NCI-H345 treated with DMSO at 0.1 percent for 48 hours (cell line): ENCODE measurements at regions not wholly inside any gene's neighbourhood (a gene's known extent, or its start where the extent isn't known, plus 50 kb on each side); places are given as distances from the start of the nearest gene placed in this dataset.
"Not testable (repeated sequence)": the region's sequence is repeated elsewhere in the genome, so short reads cannot be mapped to it uniquely, and the experiment has no call there.

ENCODE experiments used
- DNase-seq: peaks from one replicate; lab custom pipeline; 2025; ENCODE audit not compliant: unreplicated experiment; lab: John Stamatoyannopoulos, UW

GRCh38 chr4:103422467-103423219 lies 224.5 kb upstream of the CENPE start:
- no peak for DNase-seq

GRCh38 chr4:103415801-103416200 lies 217.7 kb upstream of the CENPE start:
- DNase-seq = no peak

GRCh38 chr4:103412646-103413045 lies 214.5 kb upstream of the CENPE start:
- DNase-seq = not testable (repeated sequence)

- no peak for DNase-seq
Observed at GRCh38 chr4:103410386-103410785, 212.2 kb upstream of the CENPE start.

GRCh38 chr4:103405415-103405814 lies 207.3 kb upstream of the CENPE start:
- DNase-seq = no peak

- DNase-seq = no peak
Observed at GRCh38 chr4:103403619-103404018, 205.5 kb upstream of the CENPE start.

GRCh38 chr4:103402198-103402597 lies 204.1 kb upstream of the CENPE start:
- DNase-seq = no peak

GRCh38 chr4:103400405-103400804 lies 202.3 kb upstream of the CENPE start:
- no peak for DNase-seq

GRCh38 chr4:103397541-103397940 lies 199.4 kb upstream of the CENPE start:
- no peak for DNase-seq

- not testable (repeated sequence) for DNase-seq
Observed at GRCh38 chr4:103387508-103388011, 189.4 kb upstream of the CENPE start.

- DNase-seq = not testable (repeated sequence)
Observed at GRCh38 chr4:103385565-103385964, 187.4 kb upstream of the CENPE start.

- no peak for DNase-seq
Observed at GRCh38 chr4:103375278-103375677, 177.1 kb upstream of the CENPE start.

GRCh38 chr4:103374758-103375157 lies 176.6 kb upstream of the CENPE start:
- no peak for DNase-seq

GRCh38 chr4:103374306-103374705 lies 176.2 kb upstream of the CENPE start:
- no peak for DNase-seq

- no peak for DNase-seq
Observed at GRCh38 chr4:103372002-103372558, 173.9 kb upstream of the CENPE start.

- no peak for DNase-seq
Observed at GRCh38 chr4:103370336-103370735, 172.2 kb upstream of the CENPE start.

- DNase-seq = no peak
Observed at GRCh38 chr4:103365285-103365684, 167.1 kb upstream of the CENPE start.

- DNase-seq = no peak
Observed at GRCh38 chr4:103364083-103364482, 165.9 kb upstream of the CENPE start.

GRCh38 chr4:103361926-103362325 lies 163.8 kb upstream of the CENPE start:
- DNase-seq = no peak

- DNase-seq = no peak
Observed at GRCh38 chr4:103359900-103360299, 161.8 kb upstream of the CENPE start.

GRCh38 chr4:103354006-103354405 lies 155.9 kb upstream of the CENPE start:
- DNase-seq = no peak

- DNase-seq = no peak
Observed at GRCh38 chr4:103329642-103330041, 131.5 kb upstream of the CENPE start.

GRCh38 chr4:103324811-103325210 lies 126.7 kb upstream of the CENPE start:
- DNase-seq = no peak
